Ureter (tissue), 1 donor: ENCODE measurements at regions not wholly inside any gene's neighbourhood (a gene's known extent, or its start where the extent isn't known, plus 50 kb on each side); places are given as distances from the start of the nearest gene placed in this dataset.
A peak's percentile ranks its signal among the peaks of the same experiment; 100 is the strongest.

Experiments
- DNase-seq: peaks from one replicate; pipeline ENCODE4 v3.0.0-alpha.2; 2020; ENCODE audit warnings: low spot score
- donor health status: DM: yes; HTN: yes; CAD: no.

GRCh38 chr1:199741586-199741985 is 285.9 kb upstream of the NR5A2 start:
- no peak for DNase-seq

GRCh38 chr1:199742547-199742946 is 285.0 kb upstream of the NR5A2 start:
- DNase-seq: no peak

- DNase-seq: no peak
Observed at GRCh38 chr1:199743227-199743626, 284.3 kb upstream of the NR5A2 start.

- DNase-seq: no peak
Observed at GRCh38 chr1:199746666-199747384, 280.7 kb upstream of the NR5A2 start.

- no peak for DNase-seq
Observed at GRCh38 chr1:199747984-199748383, 279.5 kb upstream of the NR5A2 start.

- no peak for DNase-seq
Observed at GRCh38 chr1:199751506-199751905, 276.0 kb upstream of the NR5A2 start.

GRCh38 chr1:199751962-199752687 is 275.4 kb upstream of the NR5A2 start:
- no peak for DNase-seq

GRCh38 chr1:199752688-199753027 is 274.9 kb upstream of the NR5A2 start:
- DNase-seq: no peak

- DNase-seq: no peak
Observed at GRCh38 chr1:199753513-199753912, 274.0 kb upstream of the NR5A2 start.

- DNase-seq: no peak
Observed at GRCh38 chr1:199756066-199756465, 271.4 kb upstream of the NR5A2 start.

GRCh38 chr1:199758626-199759255 is 268.8 kb upstream of the NR5A2 start:
- no peak for DNase-seq

GRCh38 chr1:199759268-199759730 is 268.2 kb upstream of the NR5A2 start:
- no peak for DNase-seq

GRCh38 chr1:199762572-199762971 is 264.9 kb upstream of the NR5A2 start:
- no peak for DNase-seq

- DNase-seq: no peak
Observed at GRCh38 chr1:199766218-199766792, 261.2 kb upstream of the NR5A2 start.

- no peak for DNase-seq
Observed at GRCh38 chr1:199767700-199768099, 259.8 kb upstream of the NR5A2 start.

GRCh38 chr1:199774433-199775089 is 252.9 kb upstream of the NR5A2 start:
- no peak for DNase-seq

- DNase-seq: no peak
Observed at GRCh38 chr1:199776768-199777497, 250.6 kb upstream of the NR5A2 start.

- peak; percentile 42 for DNase-seq
Observed at GRCh38 chr1:199778324-199778955, 249.1 kb upstream of the NR5A2 start.

GRCh38 chr1:199780091-199780490 is 247.4 kb upstream of the NR5A2 start:
- no peak for DNase-seq

GRCh38 chr1:199780948-199781670 is 246.4 kb upstream of the NR5A2 start:
- DNase-seq: no peak
